SK-N-SH (cell line): ENCODE measurements at regions not wholly inside any gene's neighbourhood (a gene's known extent, or its start where the extent isn't known, plus 50 kb on each side); places are given as distances from the start of the nearest gene placed in this dataset.

ENCODE experiments used
- CTCF ChIP-seq: fragments of 200-600 bp; sonication (generic); IDR thresholded peaks from 2 replicates; pipeline ENCODE4 v1.6.1; 2017; ENCODE audit warnings: antibody characterized with exemption, mild to moderate bottlenecking, moderate library complexity
- EP300 ChIP-seq, 2 experiments: IDR thresholded peaks; 2 replicates each; pipeline versions ENCODE4 v1.4.0 to v1.6.1; 2012; ENCODE audit warnings: borderline replicate concordance in 1 of 2, low read depth in 1 of 2, low read length in 1 of 2
- EZH2phosphoT487 ChIP-seq: fragments of 200-600 bp; sonication (generic); IDR thresholded peaks from 2 replicates; pipeline ENCODE4 v1.6.1; 2017; ENCODE audit warnings: low read depth, mixed run types, mild to moderate bottlenecking, antibody characterized with exemption, moderate library complexity, borderline replicate concordance
- JUND ChIP-seq: IDR thresholded peaks from 2 replicates; pipeline ENCODE4 v1.4.0; 2012
- POLR2AphosphoS5 ChIP-seq: IDR thresholded peaks from 2 replicates; pipeline ENCODE4 v1.6.1; 2012; ENCODE audit warnings: low read depth, low read length
- RAD21 ChIP-seq: IDR thresholded peaks from 2 replicates; pipeline ENCODE4 v1.6.1; 2012; ENCODE audit warnings: mild to moderate bottlenecking, low read length
- RCOR1 ChIP-seq: fragments of 150-350 bp; IDR thresholded peaks from 2 replicates; pipeline ENCODE4 v1.6.1; 2017; ENCODE audit warnings: antibody characterized with exemption, low read length
- TEAD4 ChIP-seq: IDR thresholded peaks from 2 replicates; pipeline ENCODE4 v1.4.0; 2012; ENCODE audit warnings: mild to moderate bottlenecking, borderline replicate concordance; ENCODE audit not compliant: insufficient read depth
- USF1 ChIP-seq: IDR thresholded peaks from 2 replicates; pipeline ENCODE4 v1.4.0; 2012; ENCODE audit warnings: low read depth, borderline replicate concordance
- USF2 ChIP-seq: fragments of 150-350 bp; IDR thresholded peaks from 2 replicates; pipeline ENCODE4 v1.6.1; 2017; ENCODE audit warnings: antibody characterized with exemption, low read length, low read depth, borderline replicate concordance

- no peak for TF ChIP-seq USF1
- no peak for TF ChIP-seq EP300 (IDR thresholded peaks at IDR 0.05; ENCODE audit: borderline replicate concordance in 1 of 2, low read depth in 1 of 2, low read length in 1 of 2)
- no peak for TF ChIP-seq CTCF
- no peak for TF ChIP-seq JUND
- TF ChIP-seq USF2: no peak
- no peak for TF ChIP-seq TEAD4
- no peak for TF ChIP-seq RCOR1
- TF ChIP-seq POLR2AphosphoS5: no peak
- TF ChIP-seq RAD21: no peak
- no peak for TF ChIP-seq EZH2phosphoT487
These were observed 226.6 kb downstream of the OSR1 start for GRCh38 chr2:19131871-19132270.
